Spleen (tissue), 7 donors: ENCODE measurements at regions not wholly inside any gene's neighbourhood (a gene's known extent, or its start where the extent isn't known, plus 50 kb on each side); places are given as distances from the start of the nearest gene placed in this dataset.

ENCODE experiments used
- POLR2A ChIP-seq, 3 donors: fragments of 450-650 bp; IDR thresholded peaks; one replicate each; pipeline ENCODE4 v1.5.1; 2017; ENCODE audit warnings: antibody characterized with exemption in 3 of 3, mild to moderate bottlenecking in 1 of 3
- TF ChIP-seq, protein P1 (sequence below), 11 experiments: fragments of 200-600 bp in 7 of 11; fragments of 450-650 bp in 4 of 11; sonication (generic) in 4 of 11; IDR thresholded peaks in 8 of 11; conservative IDR thresholded peaks in 3 of 11; 1 replicate in 7 of 11; 2 replicates in 4 of 11; pipeline versions ENCODE4 v1.4.0 to v1.8.0; 2016 to 2021; ENCODE audit warnings: antibody characterized with exemption in 11 of 11, inconsistent platforms in 4 of 11, mild to moderate bottlenecking in 1 of 11
- donor health status: DM: no; HTN: no; CAD: no; lungs with moderate emphysema.
- donor health status: DM: no; HTN: no; CAD: no.
- donor health status: DM: no; HTN: no; CAD: no.

DNA sequence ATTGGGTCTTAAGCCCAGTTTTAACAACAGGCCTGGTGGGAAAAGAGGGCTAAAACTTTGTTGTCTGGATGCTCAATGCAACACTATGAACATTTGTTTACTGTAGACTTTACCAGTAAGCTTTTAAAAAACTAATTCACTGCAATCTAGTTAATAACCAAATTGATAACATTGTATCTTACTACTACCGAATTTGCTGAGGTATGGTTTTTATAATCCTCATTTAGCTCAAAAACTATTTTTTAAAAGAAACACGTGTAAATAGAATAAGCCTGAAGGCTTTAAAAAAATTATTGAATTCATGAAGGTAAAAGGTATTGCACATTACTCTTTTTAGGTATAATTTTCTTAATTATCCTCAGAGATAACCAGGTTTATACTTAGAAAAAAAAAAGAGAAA, 500.6 kb downstream of the RWDD3 start:
- TF ChIP-seq, protein P1, sequence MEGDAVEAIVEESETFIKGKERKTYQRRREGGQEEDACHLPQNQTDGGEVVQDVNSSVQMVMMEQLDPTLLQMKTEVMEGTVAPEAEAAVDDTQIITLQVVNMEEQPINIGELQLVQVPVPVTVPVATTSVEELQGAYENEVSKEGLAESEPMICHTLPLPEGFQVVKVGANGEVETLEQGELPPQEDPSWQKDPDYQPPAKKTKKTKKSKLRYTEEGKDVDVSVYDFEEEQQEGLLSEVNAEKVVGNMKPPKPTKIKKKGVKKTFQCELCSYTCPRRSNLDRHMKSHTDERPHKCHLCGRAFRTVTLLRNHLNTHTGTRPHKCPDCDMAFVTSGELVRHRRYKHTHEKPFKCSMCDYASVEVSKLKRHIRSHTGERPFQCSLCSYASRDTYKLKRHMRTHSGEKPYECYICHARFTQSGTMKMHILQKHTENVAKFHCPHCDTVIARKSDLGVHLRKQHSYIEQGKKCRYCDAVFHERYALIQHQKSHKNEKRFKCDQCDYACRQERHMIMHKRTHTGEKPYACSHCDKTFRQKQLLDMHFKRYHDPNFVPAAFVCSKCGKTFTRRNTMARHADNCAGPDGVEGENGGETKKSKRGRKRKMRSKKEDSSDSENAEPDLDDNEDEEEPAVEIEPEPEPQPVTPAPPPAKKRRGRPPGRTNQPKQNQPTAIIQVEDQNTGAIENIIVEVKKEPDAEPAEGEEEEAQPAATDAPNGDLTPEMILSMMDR (IDR thresholded peaks at IDR 0.05 in 8 of 11, conservative IDR thresholded peaks at IDR 0.05 in 3 of 11): no peak
- no peak for TF ChIP-seq POLR2A (IDR thresholded peaks at IDR 0.05)
